ENCODE measurements at regions not wholly inside any gene's neighbourhood (a gene's known extent, or its start where the extent isn't known, plus 50 kb on each side); places are given as distances from the start of the nearest gene placed in this dataset.

DNA sequence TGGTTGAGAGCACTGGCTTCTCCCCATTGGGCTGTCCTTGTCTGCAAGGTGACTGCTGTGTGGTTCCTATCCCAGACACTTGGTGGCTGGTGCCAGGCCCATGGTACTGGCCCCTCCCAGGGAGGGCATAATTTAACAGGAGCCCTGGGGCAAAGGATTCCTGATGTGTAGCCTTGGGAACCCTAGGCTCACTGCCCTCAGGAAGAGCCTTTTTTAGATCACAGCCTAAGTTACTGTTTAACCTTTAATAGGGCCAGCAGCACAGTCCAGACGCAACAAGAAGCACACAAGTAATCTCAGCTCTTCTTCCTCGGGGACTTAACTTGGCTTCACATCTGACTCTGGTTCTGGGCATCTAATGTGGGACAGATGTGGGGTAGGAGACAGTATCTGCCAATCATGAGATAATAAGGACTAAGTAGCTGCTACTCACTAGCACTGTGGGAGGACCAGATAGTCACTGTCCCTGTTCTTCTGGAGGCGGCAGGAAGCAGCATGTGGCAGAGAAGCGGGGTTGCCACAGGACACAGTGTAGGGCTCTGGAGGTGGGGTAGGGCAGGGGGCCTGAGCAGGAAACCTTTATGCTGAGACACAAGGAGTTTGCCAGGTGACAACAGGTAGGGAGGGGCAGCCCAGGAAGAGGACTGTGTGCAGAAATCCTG is 136.3 kb downstream of the TMEM17 start:
- peak; percentile 38 for DNase-seq (ENCODE audit: low spot score)

GRCh38 chr2:62364791-62365528 is 141.0 kb downstream of the TMEM17 start:
- DNase-seq (ENCODE audit: low spot score): no peak

GRCh38 chr2:62363166-62363565 is 142.8 kb downstream of the TMEM17 start:
- DNase-seq (ENCODE audit: low spot score): no peak

GRCh38 chr2:62362561-62362960 is 143.4 kb downstream of the TMEM17 start:
- DNase-seq (ENCODE audit: low spot score): peak; percentile 60

DNA sequence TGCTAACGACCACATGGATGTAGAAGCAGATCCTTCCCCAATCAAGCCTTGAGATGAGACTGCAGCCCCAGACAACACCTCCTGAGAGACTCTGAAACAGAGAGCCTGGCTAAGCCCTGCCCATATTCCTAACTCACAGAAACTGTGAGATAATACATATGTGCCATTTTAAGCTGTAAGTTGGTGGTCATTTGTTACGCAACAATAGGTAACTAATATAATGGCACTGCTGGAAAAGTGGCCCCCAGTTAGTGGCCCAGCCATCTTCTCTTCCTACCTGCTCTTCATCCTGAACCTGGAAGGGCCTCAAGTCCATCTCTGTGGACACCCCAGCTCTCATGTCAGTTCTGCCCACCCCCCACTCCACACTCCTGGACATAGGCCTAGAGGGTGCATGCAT is 144.0 kb downstream of the TMEM17 start:
- no peak for DNase-seq (ENCODE audit: low spot score)

- no peak for DNase-seq (ENCODE audit: low spot score)
Observed at GRCh38 chr2:62354771-62355561, 151.0 kb downstream of the TMEM17 start.

- DNase-seq (ENCODE audit: low spot score): no peak
Observed at GRCh38 chr2:62352031-62352430, 154.0 kb downstream of the TMEM17 start.

GRCh38 chr2:62349788-62350187 is 153.9 kb downstream of the B3GNT2 start:
- no peak for DNase-seq (ENCODE audit: low spot score)

DNA sequence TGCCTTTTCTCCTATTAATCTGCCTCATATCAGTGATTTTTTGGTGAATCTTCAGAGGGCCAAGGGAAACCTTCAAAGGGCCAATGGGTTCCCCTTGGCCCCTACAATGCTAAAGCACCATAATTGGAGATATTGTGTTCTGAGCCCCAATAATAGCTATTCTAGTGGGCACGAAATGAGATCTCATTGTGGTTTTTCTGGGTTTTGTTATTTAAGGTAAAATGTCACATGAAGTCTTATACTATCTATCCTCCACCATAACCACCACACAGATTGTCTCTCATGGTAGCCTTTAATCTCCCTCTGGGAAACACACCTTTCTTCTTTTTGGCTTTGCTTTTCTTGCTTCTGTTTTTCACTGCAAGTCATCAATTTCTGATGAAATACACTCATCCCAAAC is 152.8 kb downstream of the B3GNT2 start:
- DNase-seq (ENCODE audit: low spot score): no peak

DNA sequence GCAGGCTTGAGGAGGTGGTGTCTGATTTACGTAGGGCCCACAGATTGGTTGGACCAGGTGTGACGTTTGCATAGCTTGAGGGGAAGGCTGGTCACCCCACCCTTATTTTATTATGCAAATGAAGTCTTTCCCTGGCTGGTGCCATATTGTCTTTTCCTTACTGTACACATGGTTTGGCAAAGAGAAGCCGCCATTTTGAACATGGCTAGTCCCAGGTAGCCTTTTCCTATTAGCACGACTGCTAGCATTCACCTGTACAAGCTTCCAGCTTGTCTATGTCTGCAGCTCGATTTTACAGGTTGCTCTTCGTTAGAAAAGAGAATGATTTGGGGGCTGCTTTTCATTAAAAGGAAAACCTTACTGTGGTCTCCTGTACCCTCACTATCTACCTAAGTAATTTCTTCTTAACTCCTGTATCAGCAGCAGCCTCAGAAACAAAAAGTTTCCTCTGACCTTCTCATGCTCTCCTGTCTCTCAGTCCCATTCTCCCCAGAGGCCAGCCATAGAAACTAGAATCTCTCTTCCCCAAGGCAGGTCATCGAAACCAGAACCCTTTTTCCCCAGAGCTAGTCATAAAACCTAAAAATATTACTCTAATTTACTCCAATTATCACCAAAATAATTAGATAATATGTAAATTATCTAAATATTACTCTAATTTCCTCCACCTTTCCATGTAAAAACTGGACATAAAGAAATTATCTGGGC is 151.8 kb downstream of the B3GNT2 start:
- DNase-seq (ENCODE audit: low spot score): no peak

DNA sequence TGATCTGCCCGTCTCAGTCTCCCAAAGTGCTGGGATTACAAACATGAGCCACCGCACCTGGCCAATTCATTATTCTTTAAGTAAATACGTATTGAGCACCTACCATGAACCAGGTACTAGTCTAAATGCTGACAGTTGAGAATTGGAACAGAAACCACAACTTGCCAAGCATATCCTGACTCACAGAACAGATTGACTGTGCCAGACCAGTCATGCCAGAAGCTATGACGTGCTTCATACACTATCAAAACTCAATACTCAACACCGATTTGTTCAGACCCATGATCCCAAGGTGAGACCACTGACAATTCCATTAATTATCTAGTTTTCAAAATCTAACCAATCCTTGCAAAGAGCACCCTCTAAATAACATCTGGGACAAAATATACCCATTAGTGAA is 148.6 kb downstream of the B3GNT2 start:
- no peak for DNase-seq (ENCODE audit: low spot score)

DNA sequence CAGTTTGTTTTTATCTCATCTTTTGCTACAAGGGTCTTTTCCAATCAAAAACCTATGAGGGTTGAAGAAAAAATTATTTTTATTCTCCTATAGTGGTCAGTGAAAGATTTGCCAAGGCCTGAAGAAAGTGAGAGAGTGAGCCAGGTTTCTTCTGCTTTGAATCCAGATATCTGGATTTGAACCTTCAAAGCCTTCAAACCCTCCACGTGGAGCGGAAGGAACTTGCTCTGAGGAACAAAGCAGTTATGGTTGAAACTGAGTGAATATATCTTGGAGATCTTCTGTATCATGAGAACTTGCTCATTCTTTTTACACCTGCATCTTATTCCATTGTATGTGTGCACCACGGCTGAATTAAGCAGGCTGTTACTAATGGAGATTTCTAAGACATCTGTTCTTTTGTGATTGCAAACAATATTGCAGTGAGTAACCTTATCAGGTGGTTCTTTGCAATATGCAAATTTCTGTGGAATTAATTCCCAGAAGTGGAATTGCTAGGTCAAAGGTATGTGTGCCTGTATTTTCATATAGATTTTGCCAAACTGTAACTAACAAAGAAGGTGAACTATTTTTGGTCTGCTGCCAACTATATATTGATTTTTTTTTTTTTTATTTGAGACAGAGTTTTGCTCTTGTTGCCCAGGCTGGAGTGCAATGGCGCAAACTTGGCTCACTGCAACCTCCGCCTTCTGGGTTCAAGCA is 147.9 kb downstream of the B3GNT2 start:
- DNase-seq (ENCODE audit: low spot score): no peak

DNA sequence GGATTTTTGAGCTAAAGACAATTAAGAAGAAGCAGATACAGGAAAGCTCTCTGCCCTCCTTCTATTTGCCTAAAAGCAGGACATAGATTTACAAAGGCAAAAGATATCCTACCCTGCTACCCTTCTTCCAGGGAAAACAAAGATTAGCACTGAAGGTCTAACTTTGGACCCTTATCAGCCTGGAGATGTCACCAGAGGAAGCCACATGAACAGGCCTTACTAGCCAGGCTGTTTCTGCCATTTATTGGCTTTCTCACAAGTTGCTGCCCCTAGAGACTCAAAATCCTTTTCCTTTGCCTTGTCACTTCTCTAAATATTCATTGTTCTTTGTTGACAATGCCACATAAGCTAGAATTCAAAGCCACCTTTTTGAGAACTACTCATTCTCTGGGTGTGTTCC is 147.3 kb downstream of the B3GNT2 start:
- no peak for DNase-seq (ENCODE audit: low spot score)

- DNase-seq (ENCODE audit: low spot score): no peak
Observed at GRCh38 chr2:62340994-62341484, 145.1 kb downstream of the B3GNT2 start.

DNA sequence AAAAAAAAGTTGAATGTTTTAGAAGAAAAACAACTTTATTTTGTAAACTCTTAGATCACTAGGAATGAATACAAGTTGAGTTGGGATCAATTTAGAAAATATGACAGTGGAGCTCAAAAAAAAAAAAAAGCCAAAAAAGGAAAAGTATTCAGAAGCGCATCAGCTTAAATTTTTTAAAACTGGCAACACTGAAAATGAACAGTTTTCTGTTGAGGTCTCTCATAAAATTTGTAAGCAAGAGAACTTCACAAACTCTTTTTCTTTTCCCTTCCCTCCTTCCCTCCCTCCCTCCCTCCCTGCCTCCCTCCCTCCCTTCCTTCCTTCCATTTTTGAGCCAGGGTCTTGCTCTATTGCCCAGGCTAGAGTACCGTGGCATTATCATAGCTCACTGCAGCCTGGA is 143.9 kb downstream of the B3GNT2 start:
- DNase-seq (ENCODE audit: low spot score): no peak

DNA sequence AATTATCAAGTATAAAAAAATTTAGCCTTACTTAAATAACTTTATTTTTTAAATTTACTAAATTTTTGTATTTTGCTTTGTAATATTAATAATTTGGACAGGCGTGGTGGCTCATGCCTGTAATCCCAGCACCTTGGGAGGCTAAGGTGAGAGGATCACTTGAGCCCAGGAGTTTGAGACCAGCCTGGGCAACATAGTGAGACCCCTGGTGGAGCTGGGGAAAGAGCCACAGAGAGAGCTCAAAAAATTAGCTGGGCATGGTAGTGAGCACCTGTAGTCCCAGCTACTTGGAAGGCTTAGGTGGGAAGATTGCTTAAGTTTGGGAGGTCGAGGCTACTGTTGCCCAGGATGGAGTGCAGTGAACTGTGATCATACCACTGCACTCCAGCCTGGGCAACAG is 143.5 kb downstream of the B3GNT2 start:
- no peak for DNase-seq (ENCODE audit: low spot score)

- no peak for DNase-seq (ENCODE audit: low spot score)
Observed at GRCh38 chr2:62338111-62338510, 142.2 kb downstream of the B3GNT2 start.

- DNase-seq (ENCODE audit: low spot score): no peak
Observed at GRCh38 chr2:62337403-62337802, 141.5 kb downstream of the B3GNT2 start.

DNA sequence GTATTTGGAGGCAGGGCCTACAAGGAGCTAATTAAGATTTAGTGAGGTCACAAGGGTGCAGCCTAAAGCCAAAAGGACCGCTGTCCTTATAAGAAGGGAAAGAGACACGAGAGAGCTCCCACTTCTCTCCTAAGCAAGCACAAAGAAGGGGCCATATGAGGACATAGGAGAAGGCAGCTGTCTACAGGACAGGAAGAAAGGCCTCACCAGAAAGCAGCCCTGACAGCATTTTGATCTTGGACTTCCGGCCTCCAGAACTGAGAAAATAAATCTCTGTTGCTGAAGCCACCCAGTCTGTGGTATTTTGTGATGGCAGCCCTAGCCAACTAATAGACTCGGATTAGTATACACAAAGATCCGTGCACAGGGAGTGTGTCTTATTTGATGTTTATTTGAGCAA is 139.7 kb downstream of the B3GNT2 start:
- DNase-seq (ENCODE audit: low spot score): no peak

DNA sequence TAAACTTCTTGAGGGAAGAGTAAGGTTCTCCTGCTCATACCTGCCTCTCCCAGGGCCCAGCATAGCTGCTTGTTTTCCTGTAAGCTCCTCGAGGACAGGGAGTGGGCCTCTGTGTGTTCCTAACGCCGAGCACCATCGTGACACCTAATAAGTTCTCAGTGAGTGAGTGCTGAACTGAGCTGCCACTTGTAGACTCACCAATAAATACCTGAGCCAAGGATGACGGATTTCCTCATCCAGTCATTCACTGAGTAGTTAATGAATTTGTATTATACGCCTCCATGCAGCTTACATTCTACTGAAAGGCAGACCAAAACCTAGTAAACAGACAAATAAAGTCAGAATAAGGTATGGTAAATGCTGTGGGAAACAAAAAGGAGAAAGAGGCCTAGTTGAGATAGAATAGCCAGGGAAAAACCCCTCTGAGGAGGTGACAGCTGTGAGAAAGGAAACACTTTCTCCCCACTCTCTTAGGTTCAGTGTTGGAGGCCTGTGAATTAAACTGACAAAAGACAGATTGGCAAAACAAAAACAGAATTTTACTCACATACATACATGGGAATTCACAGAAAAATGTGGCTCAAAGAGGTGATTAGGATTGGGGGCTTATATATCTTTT is 138.6 kb downstream of the B3GNT2 start:
- no peak for DNase-seq (ENCODE audit: low spot score)

DNA sequence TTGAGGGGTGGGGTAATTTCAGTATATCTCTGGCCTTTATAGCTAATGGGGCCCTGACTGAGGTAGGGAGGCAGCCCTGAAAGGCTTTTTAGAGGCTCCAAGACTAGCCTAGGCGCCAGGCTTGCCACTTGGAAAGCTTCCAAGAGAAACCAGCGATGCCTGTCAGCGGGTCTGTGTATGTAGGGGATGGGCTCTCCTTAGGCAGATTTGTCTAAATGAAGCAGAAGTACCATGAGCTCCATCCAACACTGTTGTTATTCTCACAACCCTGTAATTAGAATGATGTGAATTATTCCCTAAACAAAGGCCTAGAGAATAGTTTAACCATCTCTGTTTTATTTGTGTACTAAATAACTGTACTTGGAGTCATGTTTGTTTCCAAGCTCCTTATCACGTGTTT is 138.1 kb downstream of the B3GNT2 start:
- DNase-seq (ENCODE audit: low spot score): no peak

Measured in LoVo (cell line).